K562 (cell line): ENCODE measurements at regions not wholly inside any gene's neighbourhood (a gene's known extent, or its start where the extent isn't known, plus 50 kb on each side); places are given as distances from the start of the nearest gene placed in this dataset.

Source experiments
- ATAC-seq: fragments of 200-7000 bp; cut with Tn5 transposase; 3 replicates; pipeline ENCODE4 v1.9.1; 2020; ENCODE audit warnings: moderate library complexity
- BruUV-seq: library from RNA; stranded (reverse); fragments of 400-500 nt; replicated peaks from 2 replicates; lab custom pipeline; 2021; lab: Mats Ljungman, UMichigan
- CTCF ChIA-PET: fragments of 300-600 bp; formaldehyde crosslinking; extraction: SDS; loops from one replicate; lab custom pipeline; 2021; ENCODE audit warnings: low intra/inter-chr PET ratio; lab: Yijun Ruan, JAX
- POLR2A ChIA-PET: fragments of 300-600, 350-650 bp; sonication (Branson Sonifier 250); formaldehyde crosslinking; extraction: SDS; loops from one replicate; lab custom pipeline; 2021; ENCODE audit warnings: antibody characterized with exemption, inconsistent platforms; lab: Yijun Ruan, JAX
- DNase-seq, 4 experiments: peaks; one replicate each; pipeline versions ENCODE4 v3.0.0 to v3.0.0-alpha.2; 2011 to 2018; ENCODE audit warnings: low spot score in 3 of 4, mixed read lengths in 3 of 4; ENCODE audit errors: extremely low read depth in 1 of 4
- FAIRE-seq: peaks from 2 replicates; lab custom pipeline; 2011; peaks lifted over from hg19 to GRCh38; lab: Jason Lieb, UNC
- H2AFZ ChIP-seq: 2 replicates; pipeline ENCODE4 v1.6.0; 2011; ENCODE audit warnings: low read depth, low read length, control low read depth, inconsistent platforms
- H3K27ac ChIP-seq: fragments of 200-600 bp; 3 replicates; pipeline ENCODE4 v1.8.0; 2011; ENCODE audit warnings: low read depth, mild to moderate bottlenecking, control low read depth, inconsistent platforms, low read length, moderate library complexity, mixed read lengths; ENCODE audit errors: extremely low read depth
- H3K27me3 ChIP-seq, 2 experiments: fragments of 300-600 bp in 1 of 2; 2 replicates in 1 of 2; 3 replicates in 1 of 2; pipeline versions ENCODE4 v1.6.0 to v1.8.0; 2011; ENCODE audit warnings: inconsistent platforms in 2 of 2, low read length in 2 of 2, mild to moderate bottlenecking in 1 of 2, mixed read lengths in 1 of 2, moderate library complexity in 1 of 2; ENCODE audit not compliant: control insufficient read depth in 2 of 2, insufficient read depth in 2 of 2
- H3K36me3 ChIP-seq: fragments of 300-600 bp; 3 replicates; pipeline ENCODE4 v1.8.0; 2011; ENCODE audit warnings: mild to moderate bottlenecking, low read length, inconsistent platforms; ENCODE audit not compliant: control insufficient read depth, insufficient read depth
- H3K4me1 ChIP-seq, 2 experiments: fragments of 200-600 bp in 1 of 2; replicated peaks in 1 of 2; 2 replicates in 1 of 2; 3 replicates in 1 of 2; pipeline versions ENCODE4 v1.5.1 to v1.8.0; 2011; ENCODE audit warnings: inconsistent platforms in 2 of 2, low read length in 2 of 2, mild to moderate bottlenecking in 1 of 2, mixed read lengths in 1 of 2, moderate library complexity in 1 of 2; ENCODE audit not compliant: control insufficient read depth in 2 of 2, insufficient read depth in 2 of 2
- H3K4me2 ChIP-seq: 2 replicates; pipeline ENCODE4 v1.6.1; 2011; ENCODE audit warnings: low read length, control low read depth, inconsistent platforms, mixed read lengths; ENCODE audit not compliant: insufficient read depth
- H3K4me3 ChIP-seq: fragments of 200-600 bp; sonication (generic), shearing (Covaris generic); 2 replicates; pipeline ENCODE4 v1.5.1; 2016; ENCODE audit warnings: control low read depth, inconsistent platforms
- H3K79me2 ChIP-seq: fragments of 200-600 bp; 3 replicates; pipeline ENCODE4 v1.8.0; 2011; ENCODE audit warnings: low read length, inconsistent platforms; ENCODE audit not compliant: control insufficient read depth, insufficient read depth
- H3K9ac ChIP-seq, 2 experiments: 2 replicates each; pipeline versions ENCODE4 v1.6.0 to v1.6.1; 2011; ENCODE audit warnings: low read depth in 2 of 2, low read length in 2 of 2, control low read depth in 1 of 2, inconsistent platforms in 1 of 2, mild to moderate bottlenecking in 1 of 2, mixed read lengths in 1 of 2; ENCODE audit not compliant: insufficient read depth in 1 of 2
- H3K9me1 ChIP-seq: one replicate; pipeline ENCODE4 v1.6.0; 2011; ENCODE audit warnings: inconsistent platforms, mild to moderate bottlenecking, low read length, moderate library complexity; ENCODE audit not compliant: control insufficient read depth, insufficient read depth
- H3K9me3 ChIP-seq: replicated peaks from 2 replicates; pipeline ENCODE4 v1.5.1; 2011; ENCODE audit warnings: low read depth, low read length, inconsistent platforms; ENCODE audit not compliant: control insufficient read depth, insufficient read depth
- H4K20me1 ChIP-seq: replicated peaks from 2 replicates; pipeline ENCODE4 v1.6.1; 2011; ENCODE audit warnings: low read length, inconsistent platforms, mixed read lengths; ENCODE audit not compliant: control insufficient read depth, insufficient read depth
- ARNT ChIP-seq, 2 experiments: fragments of 450-650 bp; IDR thresholded peaks; 2 replicates each; pipeline ENCODE4 v1.6.1; 2016; ENCODE audit warnings: mild to moderate bottlenecking in 1 of 2
- C11orf30 ChIP-seq: fragments of 450-650 bp; IDR thresholded peaks from 2 replicates; pipeline ENCODE4 v1.6.1; 2016; ENCODE audit warnings: low read depth, mild to moderate bottlenecking
- MAFG ChIP-seq: fragments of 450-650 bp; conservative IDR thresholded peaks from 2 replicates; pipeline ENCODE4 v1.6.1; 2016; ENCODE audit warnings: missing genetic modification characterization, missing compliant biosample characterization
- TARDBP ChIP-seq: fragments of 450-650 bp; IDR thresholded peaks from 2 replicates; pipeline ENCODE4 v1.6.1; 2016
- ZNF316 ChIP-seq: fragments of 450-650 bp; IDR thresholded peaks from 2 replicates; pipeline ENCODE4 v1.6.1; 2016
- WGBS: fragments of 100-300 bp; shearing (Covaris generic); methylation state at CpG from one replicate; pipeline ENCODE4 v1.1.6; 2016; ENCODE audit warnings: low coverage, mixed read lengths; ENCODE audit not compliant: insufficient coverage; ENCODE audit errors: missing lambda C conversion rate; 5-methylcytosine and 5-hydroxymethylcytosine counted together
- in situ Hi-C: fragments of 300-500 bp; cut with MboI; formaldehyde crosslinking; loops from 4 replicates; pipeline ENCODE4 v1.15.0; 2018; ENCODE audit warnings: inconsistent platforms, mixed read lengths
- intact Hi-C: fragments of 100-400 bp; cut with micrococcal nuclease; formaldehyde crosslinking; loops from 2 replicates; pipeline ENCODE4 v1.14.2; 2022
- TF ChIP-seq, protein P1 (sequence below): sonication (generic); formaldehyde crosslinking; IDR thresholded peaks from 2 replicates; pipeline ENCODE4 v1.9.0; 2022; ENCODE audit warnings: mild to moderate bottlenecking, missing genetic modification reagents
- TF ChIP-seq, protein P2 (sequence below): fragments of 450-650 bp; formaldehyde crosslinking; IDR thresholded peaks from 2 replicates; pipeline ENCODE4 v1.4.0; 2022; ENCODE audit warnings: missing genetic modification characterization

DNA sequence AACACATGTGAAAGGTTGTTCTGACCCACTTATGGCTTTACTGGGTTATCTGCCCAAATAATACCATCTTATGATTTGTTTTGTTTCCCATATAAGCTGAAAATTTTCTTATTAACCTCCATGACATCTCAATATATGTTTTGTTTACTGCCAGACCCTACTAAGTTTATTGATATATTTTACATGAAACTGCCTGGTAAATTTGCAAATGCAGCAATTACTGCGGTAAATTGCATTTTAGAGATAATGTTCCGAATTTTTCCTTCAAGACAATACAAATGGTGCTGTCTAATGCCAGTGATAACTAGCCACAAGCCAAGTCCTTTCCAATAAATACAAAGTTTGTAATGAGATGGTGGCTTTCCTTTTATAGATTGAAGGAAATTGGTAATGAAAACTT is 275.9 kb downstream of the SAMD5 start:
- H3K4me3 ChIP-seq, result no peak overlapping the region
- BruUV-seq, result no TSS peak
- H3K4me2 ChIP-seq, result no peak overlapping the region
- intact Hi-C loops (no loop called here), in situ Hi-C loops (no loop called here)
- no peaks in the 10 kb centered on the region for H3K79me2 ChIP-seq
- no peak overlapping the region for H3K27ac ChIP-seq
- FAIRE-seq (no peak), ATAC-seq (no peak), DNase-seq (no peak)
- H3K9me3 ChIP-seq, result no peaks in the 10 kb centered on the region
- H4K20me1 ChIP-seq, result no peaks in the 10 kb centered on the region
- H3K4me1 ChIP-seq, result no peaks in the 10 kb centered on the region
- H3K27me3 ChIP-seq, result no peaks in the 10 kb centered on the region
- no peaks in the 10 kb centered on the region for H3K36me3 ChIP-seq
- 69% methylated on average over 2 of the region's 2 CpGs for WGBS
- no peak overlapping the region for H3K9ac ChIP-seq
- no peaks in the 10 kb centered on the region for H3K9me1 ChIP-seq
- POLR2A ChIA-PET, result interaction anchor here (1.2 kb wide), 1 partner anchor 25 kb away, joined by 3 read pairs; no protein-coding TSS in a partner anchor
- TF ChIP-seq TARDBP (no peak), MAFG (tag) (peak; percentile 22; the same call in 1 of the 2 replicates), C11orf30 (peak; percentile 25; the same call in 1 of the 2 replicates), ZNF316 (peak; percentile 49; the same call in 1 of the 2 replicates), ARNT (IDR thresholded peaks at IDR 0.05) (no peak)
- TF ChIP-seq, protein P1, sequence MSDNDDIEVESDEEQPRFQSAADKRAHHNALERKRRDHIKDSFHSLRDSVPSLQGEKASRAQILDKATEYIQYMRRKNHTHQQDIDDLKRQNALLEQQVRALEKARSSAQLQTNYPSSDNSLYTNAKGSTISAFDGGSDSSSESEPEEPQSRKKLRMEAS (CRISPR knock-in tag), result no peak
- TF ChIP-seq, protein P2, sequence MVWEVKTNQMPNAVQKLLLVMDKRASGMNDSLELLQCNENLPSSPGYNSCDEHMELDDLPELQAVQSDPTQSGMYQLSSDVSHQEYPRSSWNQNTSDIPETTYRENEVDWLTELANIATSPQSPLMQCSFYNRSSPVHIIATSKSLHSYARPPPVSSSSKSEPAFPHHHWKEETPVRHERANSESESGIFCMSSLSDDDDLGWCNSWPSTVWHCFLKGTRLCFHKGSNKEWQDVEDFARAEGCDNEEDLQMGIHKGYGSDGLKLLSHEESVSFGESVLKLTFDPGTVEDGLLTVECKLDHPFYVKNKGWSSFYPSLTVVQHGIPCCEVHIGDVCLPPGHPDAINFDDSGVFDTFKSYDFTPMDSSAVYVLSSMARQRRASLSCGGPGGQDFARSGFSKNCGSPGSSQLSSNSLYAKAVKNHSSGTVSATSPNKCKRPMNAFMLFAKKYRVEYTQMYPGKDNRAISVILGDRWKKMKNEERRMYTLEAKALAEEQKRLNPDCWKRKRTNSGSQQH, result no peak
- H2AFZ ChIP-seq, result no peak overlapping the region
- CTCF ChIA-PET, result no interaction called here
